OCI-LY1 (cell line): ENCODE measurements at regions not wholly inside any gene's neighbourhood (a gene's known extent, or its start where the extent isn't known, plus 50 kb on each side); places are given as distances from the start of the nearest gene placed in this dataset.
"Not testable (repeated sequence)": the region's sequence is repeated elsewhere in the genome, so short reads cannot be mapped to it uniquely, and the experiment has no call there.

Experiments used
- H2AFZ ChIP-seq: fragments of 200-600 bp; sonication (generic), shearing (Covaris generic); 2 replicates; pipeline ENCODE4 v1.6.0; 2014; ENCODE audit warnings: antibody characterized with exemption, mild to moderate bottlenecking, low read length
- H3F3A ChIP-seq: fragments of 200-600 bp; sonication (generic), shearing (Covaris generic); 2 replicates; pipeline ENCODE4 v1.6.0; 2014; ENCODE audit warnings: mild to moderate bottlenecking, antibody characterized with exemption, low read length, moderate library complexity; ENCODE audit not compliant: insufficient read depth
- H3K27ac ChIP-seq: fragments of 200-600 bp; sonication (generic); 2 replicates; pipeline ENCODE4 v1.5.1; 2014; ENCODE audit warnings: low read length, mixed run types, mild to moderate bottlenecking, low read depth; ENCODE audit not compliant: poor library complexity, severe bottlenecking
- H3K27me3 ChIP-seq: fragments of 200-600 bp; sonication (generic); 2 replicates; pipeline ENCODE4 v1.6.0; 2014; ENCODE audit warnings: antibody characterized with exemption, mild to moderate bottlenecking, low read length, moderate library complexity; ENCODE audit not compliant: insufficient read depth
- H3K36me3 ChIP-seq: fragments of 200-600 bp; sonication (generic); 2 replicates; pipeline ENCODE4 v1.6.1; 2014; ENCODE audit warnings: mild to moderate bottlenecking, antibody characterized with exemption, low read length, moderate library complexity, mixed read lengths; ENCODE audit not compliant: insufficient read depth
- H3K4me1 ChIP-seq: fragments of 200-600 bp; sonication (generic); 2 replicates; pipeline ENCODE4 v1.5.1; 2014; ENCODE audit warnings: mild to moderate bottlenecking, low read length, moderate library complexity; ENCODE audit not compliant: insufficient read depth, severe bottlenecking
- H3K4me2 ChIP-seq: fragments of 200-600 bp; sonication (generic), shearing (Covaris generic); 2 replicates; pipeline ENCODE4 v1.6.1; 2014; ENCODE audit warnings: low read length
- H3K4me3 ChIP-seq: fragments of 200-600 bp; sonication (generic); 2 replicates; pipeline ENCODE4 v1.5.1; 2014; ENCODE audit warnings: low read length, low read depth, mild to moderate bottlenecking, mixed read lengths; ENCODE audit not compliant: poor library complexity, severe bottlenecking
- H3K79me2 ChIP-seq: fragments of 200-600 bp; shearing (Covaris generic); 2 replicates; pipeline ENCODE4 v1.6.1; 2016; ENCODE audit warnings: mixed run types, low read length, mixed read lengths; ENCODE audit not compliant: insufficient read depth
- H3K9ac ChIP-seq: fragments of 200-600 bp; sonication (generic), shearing (Covaris generic); 2 replicates; pipeline ENCODE4 v1.6.1; 2014; ENCODE audit warnings: mild to moderate bottlenecking, low read length, mixed read lengths
- H3K9me2 ChIP-seq: fragments of 200-600 bp; sonication (generic), shearing (Covaris generic); 2 replicates; pipeline ENCODE4 v1.6.1; 2014; ENCODE audit warnings: low read depth, mild to moderate bottlenecking, low read length, mixed read lengths
- H3K9me3 ChIP-seq: fragments of 200-600 bp; shearing (Covaris generic); 2 replicates; pipeline ENCODE4 v1.6.1; 2014; ENCODE audit warnings: low read length, mixed read lengths
- H4K20me1 ChIP-seq: fragments of 200-600 bp; sonication (generic), shearing (Covaris generic); 2 replicates; pipeline ENCODE4 v1.6.0; 2016; ENCODE audit warnings: mild to moderate bottlenecking, low read length; ENCODE audit not compliant: insufficient read depth
- CTCF ChIP-seq: fragments of 200-600 bp; sonication (generic), shearing (Covaris generic); IDR thresholded peaks from 2 replicates; pipeline ENCODE4 v1.5.1; 2017; ENCODE audit warnings: mild to moderate bottlenecking, antibody characterized with exemption, low read length, moderate library complexity, mixed read lengths
- EZH2 ChIP-seq: fragments of 200-600 bp; sonication (generic), shearing (Covaris generic); IDR thresholded peaks from 2 replicates; pipeline ENCODE4 v1.8.0; 2017; ENCODE audit warnings: borderline replicate concordance, mixed run types, mild to moderate bottlenecking, antibody characterized with exemption, low read length, moderate library complexity, mixed read lengths

- Histone ChIP-seq H3K79me2 (no peaks in the 10 kb centered on the region), H3K4me3 (no peak overlapping the region), H3F3A (no peaks in the 10 kb centered on the region), H3K9me2 (no peaks in the 10 kb centered on the region), H2AFZ (no peak overlapping the region), H3K4me1 (no peaks in the 10 kb centered on the region), H3K9ac (no peak overlapping the region), H3K9me3 (no peaks in the 10 kb centered on the region), H3K36me3 (no peaks in the 10 kb centered on the region), H3K4me2 (no peak overlapping the region), H4K20me1 (no peaks in the 10 kb centered on the region), H3K27ac (no peak overlapping the region), H3K27me3 (no peaks in the 10 kb centered on the region)
- TF ChIP-seq CTCF (no peak), EZH2 (no peak)
These were observed 344.4 kb upstream of the LRRC4C start for GRCh38 chr11:41803895-41804294.

GRCh38 chr11:41816396-41816795 is 356.9 kb upstream of the LRRC4C start:
- no peaks in the 10 kb centered on the region for H3K9me2 ChIP-seq
- no peak overlapping the region for H3K4me3 ChIP-seq
- H4K20me1 ChIP-seq, result no peaks in the 10 kb centered on the region
- no peak overlapping the region for H3K27ac ChIP-seq
- no peaks in the 10 kb centered on the region for H3F3A ChIP-seq
- no peak for TF ChIP-seq EZH2
- TF ChIP-seq CTCF, result no peak
- H3K27me3 ChIP-seq, result no peaks in the 10 kb centered on the region
- no peak overlapping the region for H3K4me2 ChIP-seq
- H3K79me2 ChIP-seq, result no peaks in the 10 kb centered on the region
- H3K9me3 ChIP-seq, result 0 out of 2 replicates have a peak, but pooled peaks cover 4% of the 10 kb centered on the region
- no peak overlapping the region for H2AFZ ChIP-seq
- H3K9ac ChIP-seq, result no peak overlapping the region
- no peaks in the 10 kb centered on the region for H3K36me3 ChIP-seq
- H3K4me1 ChIP-seq, result no peaks in the 10 kb centered on the region

- not testable (repeated sequence) for H3K4me1 ChIP-seq, H3K4me3 ChIP-seq, H3K79me2 ChIP-seq, H3K9ac ChIP-seq, H3K4me2 ChIP-seq, H3K27ac ChIP-seq, H3K9me2 ChIP-seq, H2AFZ ChIP-seq, H4K20me1 ChIP-seq, H3K9me3 ChIP-seq, H3K27me3 ChIP-seq, H3K36me3 ChIP-seq, H3F3A ChIP-seq
These were observed 364.8 kb upstream of the LRRC4C start for GRCh38 chr11:41824287-41824686.

GRCh38 chr11:41826085-41826484 is 366.6 kb upstream of the LRRC4C start:
- H3K9me3 ChIP-seq, result no peaks in the 10 kb centered on the region
- no peaks in the 10 kb centered on the region for H3K79me2 ChIP-seq
- no peak overlapping the region for H2AFZ ChIP-seq
- no peak overlapping the region for H3K27ac ChIP-seq
- H4K20me1 ChIP-seq, result no peaks in the 10 kb centered on the region
- no peaks in the 10 kb centered on the region for H3K36me3 ChIP-seq
- no peaks in the 10 kb centered on the region for H3F3A ChIP-seq
- no peak overlapping the region for H3K4me3 ChIP-seq
- H3K27me3 ChIP-seq, result no peaks in the 10 kb centered on the region
- no peak overlapping the region for H3K9ac ChIP-seq
- no peaks in the 10 kb centered on the region for H3K4me1 ChIP-seq
- no peaks in the 10 kb centered on the region for H3K9me2 ChIP-seq
- no peak overlapping the region for H3K4me2 ChIP-seq
- TF ChIP-seq EZH2, result no peak
